CD4-positive, alpha-beta T cell treated with Interleukin-6 at 100 ng/mL for 8 hours (primary cell): ENCODE measurements at regions not wholly inside any gene's neighbourhood (a gene's known extent, or its start where the extent isn't known, plus 50 kb on each side); places are given as distances from the start of the nearest gene placed in this dataset.
"Not testable (repeated sequence)": the region's sequence is repeated elsewhere in the genome, so short reads cannot be mapped to it uniquely, and the experiment has no call there.

Source experiments
- DNase-seq: peaks from one replicate; pipeline ENCODE4 v3.0.0-alpha.2; 2020; ENCODE audit warnings: mixed read lengths, low spot score

GRCh38 chr1:168826269-168826668, 97.3 kb upstream of the DPT start:
- DNase-seq = no peak

DNA sequence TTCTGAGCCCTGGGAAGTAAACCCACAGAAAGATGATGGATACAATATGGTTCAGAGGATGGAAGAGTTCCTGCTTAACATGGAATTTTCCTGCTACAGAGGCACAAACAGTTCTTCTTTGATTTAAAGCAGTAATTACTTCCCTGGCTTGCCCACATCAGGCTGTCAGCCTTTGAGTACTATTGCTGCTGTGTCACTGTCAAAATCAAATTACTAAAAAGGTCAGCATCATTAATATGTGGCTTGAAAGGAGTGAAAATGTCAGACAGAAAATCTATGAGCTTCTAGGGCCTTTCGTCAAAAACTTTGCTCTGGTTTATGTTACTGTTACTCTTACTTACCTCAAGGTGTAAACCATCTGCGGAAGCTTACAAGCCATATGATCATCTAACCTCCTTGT, 98.6 kb upstream of the DPT start:
- DNase-seq = no peak

- no peak for DNase-seq
These were observed 100.9 kb upstream of the DPT start for GRCh38 chr1:168829876-168830275.

DNA sequence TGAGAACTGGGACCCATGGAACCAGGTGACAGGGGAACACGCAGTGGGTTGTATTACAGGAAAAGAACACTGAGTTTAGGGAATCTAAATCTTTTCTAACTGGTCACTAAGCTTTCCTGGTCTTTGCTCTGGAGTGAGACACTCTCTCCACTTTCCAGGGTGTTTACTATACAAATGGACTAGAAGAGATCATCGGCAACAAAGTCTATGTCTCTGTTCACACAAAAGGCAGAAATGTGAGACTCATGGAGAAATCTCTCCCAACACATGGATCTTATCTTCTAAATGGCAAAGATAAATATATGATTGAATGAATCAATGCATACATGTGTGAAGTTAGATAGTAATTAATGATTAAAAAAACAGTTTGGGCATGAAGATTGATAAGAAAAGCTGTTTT, 101.6 kb upstream of the DPT start:
- DNase-seq = no peak

DNA sequence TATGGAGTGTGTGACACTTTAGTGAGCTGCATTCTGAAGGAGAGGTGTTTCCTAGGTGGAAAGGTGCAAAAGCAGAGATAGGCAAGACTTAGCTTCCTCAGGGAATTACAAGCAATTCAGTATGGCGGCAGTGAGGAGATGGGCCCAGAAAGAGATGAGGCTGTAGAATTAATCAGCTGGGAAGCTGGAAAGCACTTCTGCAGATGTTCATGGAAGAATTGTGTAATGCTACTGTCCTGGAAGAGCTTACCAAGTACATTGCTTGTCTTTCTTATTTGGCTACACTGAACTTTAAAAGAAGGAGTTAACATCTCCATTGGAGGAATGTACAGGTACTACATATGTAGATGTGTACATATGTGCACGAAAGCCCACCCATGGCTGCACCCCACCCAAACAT, 103.7 kb upstream of the DPT start:
- DNase-seq = no peak

DNA sequence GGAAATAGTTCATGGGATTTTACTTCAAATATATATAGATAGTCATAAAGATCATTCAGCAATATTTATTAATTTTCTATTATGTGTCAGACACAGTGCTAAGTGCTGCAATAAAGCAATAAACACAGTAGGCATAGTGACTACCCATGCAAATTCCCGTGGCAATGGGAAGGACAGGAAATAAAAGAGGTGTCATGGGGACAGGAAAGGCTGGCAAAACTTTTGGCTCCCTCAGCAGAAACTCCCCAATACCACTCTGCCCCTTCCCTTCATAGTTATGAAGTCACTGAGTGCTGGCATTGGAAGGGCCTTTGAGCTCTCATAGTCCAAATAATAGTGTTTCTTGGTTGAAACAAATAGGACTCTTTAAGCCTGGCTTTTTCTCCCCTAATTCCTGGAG, 104.4 kb upstream of the DPT start:
- no peak for DNase-seq

DNA sequence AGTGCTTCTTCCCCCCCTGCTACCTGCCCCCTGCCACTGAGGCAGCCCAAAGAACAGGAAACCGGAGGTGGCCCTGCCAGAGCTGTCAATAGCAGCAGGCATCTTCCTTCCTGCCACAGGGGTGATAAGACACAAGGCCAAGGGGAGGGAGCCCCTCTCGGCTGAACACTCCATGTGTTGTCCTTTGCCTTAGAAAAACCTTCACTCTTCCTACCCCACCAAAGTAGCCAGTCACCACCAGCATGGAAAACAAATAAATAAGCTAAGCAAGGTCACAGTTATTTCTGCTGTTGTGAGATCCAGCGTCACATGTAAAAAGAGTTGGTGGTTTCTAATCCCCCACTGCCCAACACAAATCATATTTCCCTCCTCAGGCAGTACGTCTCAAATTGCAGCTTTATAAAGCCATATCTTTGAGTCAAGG, 104.8 kb upstream of the DPT start:
- DNase-seq = no peak

DNA sequence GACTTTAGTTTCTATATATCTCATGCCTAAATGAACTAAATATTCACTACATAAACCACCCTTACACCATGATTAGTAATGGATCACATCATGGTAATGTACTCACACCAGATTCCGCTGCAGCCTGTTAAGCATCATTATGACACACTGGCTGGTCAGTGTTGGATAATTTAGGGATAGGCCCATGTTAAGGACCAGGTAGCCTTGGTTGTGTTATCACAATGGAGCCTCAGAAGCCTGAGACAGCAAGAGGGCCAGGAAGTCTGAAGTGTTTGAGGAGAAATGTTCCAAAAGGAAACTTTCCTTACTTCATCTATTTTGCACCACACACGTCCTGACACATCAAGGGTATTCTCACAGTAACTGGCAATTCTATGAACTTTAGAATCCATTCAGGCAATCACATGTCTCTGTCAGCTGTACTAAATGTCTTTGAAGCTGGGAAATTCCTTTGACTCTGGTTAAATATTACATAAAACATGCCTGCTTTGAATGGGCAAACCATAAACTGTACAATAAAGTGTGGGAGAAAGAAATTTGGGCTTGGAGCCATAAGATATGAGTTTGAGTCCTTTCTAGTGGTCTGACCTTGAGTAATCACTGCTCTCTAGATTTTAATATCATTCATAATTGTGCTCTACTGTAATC, 105.3 kb upstream of the DPT start:
- no peak for DNase-seq

DNA sequence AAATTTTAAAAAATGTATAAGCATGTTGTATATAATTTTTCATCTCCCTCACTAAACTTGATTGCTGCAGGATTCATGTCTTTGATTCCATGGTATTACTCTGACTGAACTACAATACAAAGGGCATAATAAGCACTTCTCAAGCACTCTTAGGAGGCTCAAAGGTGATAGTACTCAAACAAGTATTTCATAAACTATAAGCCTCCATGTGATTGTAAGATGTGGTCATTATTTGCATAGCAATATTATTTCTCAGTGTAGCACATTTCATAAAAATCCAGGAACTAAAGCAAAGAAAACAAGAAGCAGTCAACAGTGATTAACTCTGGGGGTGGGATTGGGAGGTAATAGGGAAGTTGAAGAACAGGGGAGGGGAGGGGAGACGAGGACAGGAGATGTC, 106.2 kb upstream of the DPT start:
- no peak for DNase-seq

- no peak for DNase-seq
These were observed 106.8 kb upstream of the DPT start for GRCh38 chr1:168835791-168836190.

DNA sequence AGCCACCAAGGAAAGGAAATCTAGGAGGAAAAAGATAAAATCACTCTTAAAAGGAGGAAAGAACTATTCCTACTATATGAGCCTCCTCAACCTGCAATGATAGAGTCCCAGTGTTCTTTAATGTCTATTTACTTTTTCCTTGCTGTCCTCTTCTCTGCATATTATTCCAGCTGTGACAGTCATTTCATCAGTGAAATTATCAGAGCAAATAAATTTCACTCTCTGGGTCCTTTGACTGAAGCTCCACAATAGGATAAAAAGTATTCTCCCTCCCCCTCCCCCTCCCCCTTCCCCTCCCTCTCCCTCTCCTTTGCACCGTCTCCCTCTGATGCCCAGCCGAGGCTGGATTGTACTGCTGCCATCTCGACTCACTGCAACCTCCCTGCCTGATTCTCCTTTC, 107.5 kb upstream of the DPT start:
- no peak for DNase-seq

DNA sequence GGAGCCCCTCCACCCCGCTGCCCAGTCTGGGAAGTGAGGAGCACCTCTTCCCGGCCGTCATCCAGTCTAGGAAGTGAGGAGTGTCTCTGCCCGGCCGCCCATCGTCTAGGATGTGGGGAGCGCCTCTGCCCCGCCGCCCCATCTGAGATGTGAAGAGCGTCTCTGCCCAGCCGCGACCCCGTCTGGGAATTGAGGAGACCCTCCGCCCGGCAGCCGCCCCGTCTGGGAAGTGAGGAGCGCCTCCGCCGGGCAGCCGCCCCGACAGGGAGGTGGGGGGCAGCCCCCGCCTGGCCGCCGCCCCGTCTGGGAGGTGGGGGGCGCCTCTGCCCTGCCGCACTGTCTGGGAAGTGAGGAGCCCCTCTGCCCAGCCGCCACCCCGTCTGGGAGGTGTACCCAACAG, 108.2 kb upstream of the DPT start:
- not testable (repeated sequence) for DNase-seq

GRCh38 chr1:168842306-168842705, 113.3 kb upstream of the DPT start:
- no peak for DNase-seq

DNA sequence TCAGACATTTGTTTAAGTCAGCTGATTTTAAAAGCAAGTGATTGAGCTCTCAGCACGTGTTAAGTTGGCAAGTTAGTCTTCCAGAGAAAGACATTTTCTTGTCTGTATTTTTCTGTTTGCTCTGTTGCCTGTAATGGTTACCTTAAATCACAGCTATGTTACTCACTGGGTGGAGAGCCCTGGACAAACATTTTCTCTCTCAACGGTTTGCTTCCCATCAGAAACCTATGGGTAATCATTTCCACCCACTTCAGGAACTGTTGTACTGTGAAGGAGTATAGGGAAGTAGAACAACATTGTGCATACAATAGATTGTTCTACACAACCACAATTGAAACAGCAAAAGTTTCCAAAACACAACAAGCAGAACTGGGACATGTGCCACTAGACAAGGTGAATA, 113.9 kb upstream of the DPT start:
- DNase-seq = no peak

DNA sequence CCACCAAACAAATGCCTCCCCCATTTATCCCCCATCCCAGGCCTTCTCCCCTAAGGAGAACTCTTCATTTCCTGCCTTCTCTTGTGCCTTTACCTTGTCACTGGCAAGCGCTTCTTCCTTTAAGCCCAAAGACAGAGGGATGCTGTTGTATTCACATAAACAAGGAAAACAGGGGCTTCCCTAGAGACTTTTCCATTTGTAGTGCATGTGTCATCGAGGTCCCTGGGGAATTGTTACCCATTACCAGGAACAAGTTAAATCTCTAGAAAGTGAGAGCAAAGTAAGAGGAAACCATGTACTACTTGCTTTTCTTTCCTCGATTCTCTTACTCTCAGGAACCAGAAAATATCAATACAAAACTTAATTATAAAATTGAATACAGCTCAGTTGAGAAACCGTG, 114.4 kb upstream of the DPT start:
- DNase-seq = no peak

GRCh38 chr1:168843950-168844349, 114.9 kb upstream of the DPT start:
- DNase-seq = no peak

- DNase-seq = no peak
These were observed 116.1 kb upstream of the DPT start for GRCh38 chr1:168845140-168845539.

GRCh38 chr1:168848051-168848450, 119.0 kb upstream of the DPT start:
- no peak for DNase-seq

DNA sequence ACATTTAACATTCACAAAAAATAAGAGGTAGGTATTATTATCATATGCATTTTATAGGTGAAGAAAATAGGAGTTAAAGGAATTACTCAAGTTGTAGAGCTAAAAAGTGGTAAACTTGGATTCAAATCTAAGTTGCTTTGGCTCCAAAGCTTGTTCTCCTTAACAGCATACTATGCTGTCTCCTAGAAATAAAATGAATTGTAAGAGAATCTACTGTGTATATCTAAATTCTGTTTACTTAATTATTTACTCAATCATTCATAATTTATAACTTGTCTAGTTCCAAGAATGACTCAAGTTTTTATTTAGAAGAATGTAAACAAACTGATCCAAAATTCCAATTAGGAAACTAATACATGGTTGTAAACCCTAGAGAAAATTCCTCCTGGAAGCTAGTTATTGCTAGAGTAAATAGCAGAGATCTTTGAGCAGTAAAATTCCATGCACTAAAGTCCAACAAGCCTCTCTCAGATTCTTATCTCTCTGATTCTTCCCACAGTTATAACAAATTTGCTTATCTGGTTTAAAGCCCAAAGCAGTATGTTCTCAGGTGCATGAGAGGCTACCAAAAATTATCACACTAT, 132.5 kb upstream of the DPT start:
- DNase-seq = no peak

DNA sequence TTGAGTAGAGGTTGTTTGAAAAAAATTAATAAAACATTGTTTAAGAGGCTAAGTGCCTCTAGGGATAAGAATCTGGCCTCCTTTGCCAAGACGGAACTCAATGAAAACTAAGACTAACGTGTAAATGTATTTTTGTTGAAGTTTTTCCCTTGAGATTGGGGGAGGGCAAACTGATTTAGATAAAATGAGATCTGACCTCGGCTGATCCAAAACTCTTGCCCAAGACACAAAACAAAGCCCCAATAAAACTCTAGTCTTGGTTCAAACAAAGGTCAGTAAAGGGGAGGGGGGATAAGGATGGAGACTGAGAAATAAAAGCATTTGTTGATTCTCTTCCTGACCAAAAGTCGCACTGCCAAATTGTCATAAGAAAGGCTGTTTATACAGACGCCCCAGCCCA, 134.8 kb upstream of the DPT start:
- no peak for DNase-seq

GRCh38 chr1:168864266-168864665, 135.3 kb upstream of the DPT start:
- DNase-seq = no peak

DNA sequence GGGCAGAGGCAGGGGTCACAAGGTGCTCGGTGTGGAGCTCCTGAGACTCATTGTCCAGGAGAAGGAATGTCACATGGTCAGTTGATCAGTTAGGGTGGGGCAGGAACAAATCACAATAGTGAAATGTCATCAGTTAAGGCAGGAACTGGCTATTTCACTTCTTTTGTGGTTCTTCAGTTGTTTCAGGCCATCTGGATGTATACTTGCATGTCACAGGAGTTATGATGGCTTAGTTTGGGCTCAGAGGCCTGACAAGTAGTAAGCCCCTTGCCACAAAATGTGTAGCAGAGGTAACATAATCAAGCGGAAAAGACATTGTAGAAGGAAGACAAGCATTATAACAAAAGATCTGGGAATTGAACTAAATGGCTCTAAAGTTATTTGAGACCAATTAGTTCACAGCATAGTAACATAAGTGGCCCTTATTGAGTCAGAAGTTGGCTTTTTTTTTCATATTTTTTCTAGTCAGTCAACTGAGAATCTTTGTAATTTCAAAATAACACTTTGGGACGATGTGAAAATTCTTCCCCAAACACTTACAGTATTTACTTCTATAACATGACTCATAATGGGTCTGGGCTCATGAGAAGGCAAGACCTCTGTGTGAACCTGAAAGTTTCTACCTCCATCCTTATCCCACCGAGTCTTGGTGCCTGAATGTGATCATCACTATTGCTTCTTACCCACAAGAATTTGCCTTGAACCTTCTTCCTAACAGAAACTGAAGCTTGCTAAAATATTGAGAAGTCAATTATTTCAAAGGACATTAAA, 137.0 kb upstream of the DPT start:
- DNase-seq = no peak

- no peak for DNase-seq
These were observed 139.1 kb upstream of the DPT start for GRCh38 chr1:168867941-168868634.
